HEK293 (cell line): ENCODE measurements at regions not wholly inside any gene's neighbourhood (a gene's known extent, or its start where the extent isn't known, plus 50 kb on each side); places are given as distances from the start of the nearest gene placed in this dataset.

Experiments
- PBX3 ChIP-seq: sonication (generic); formaldehyde crosslinking; IDR thresholded peaks from 2 replicates; pipeline ENCODE4 v1.8.1; 2022; ENCODE audit warnings: mild to moderate bottlenecking, moderate library complexity, missing genetic modification reagents
- REST ChIP-seq: fragments of 450-650 bp; formaldehyde crosslinking; IDR thresholded peaks from 2 replicates; pipeline ENCODE4 v1.5.1; 2016; ENCODE audit warnings: missing biosample characterization, missing genetic modification characterization
- SETDB1 ChIP-seq: IDR thresholded peaks from one replicate; pipeline ENCODE4 v1.6.1; 2017; ENCODE audit warnings: mild to moderate bottlenecking, low read length, moderate library complexity, mixed read lengths; ENCODE audit not compliant: insufficient read length
- TCF7L2 ChIP-seq: IDR thresholded peaks from 2 replicates; pipeline ENCODE4 v1.6.1; 2011; ENCODE audit warnings: low read depth, mild to moderate bottlenecking, inconsistent platforms, low read length, moderate library complexity, borderline replicate concordance
- ZEB2 ChIP-seq: fragments of 450-650 bp; formaldehyde crosslinking; IDR thresholded peaks from 2 replicates; pipeline ENCODE4 v1.5.1; 2016; ENCODE audit warnings: missing biosample characterization, missing genetic modification characterization
- ZNF658 ChIP-seq: fragments of 450-650 bp; formaldehyde crosslinking; IDR thresholded peaks from 2 replicates; pipeline ENCODE4; 2016; ENCODE audit warnings: missing biosample characterization, missing genetic modification characterization
- TF ChIP-seq, protein P1 (sequence below): fragments of 450-650 bp; formaldehyde crosslinking; IDR thresholded peaks from 2 replicates; pipeline ENCODE4 v1.5.1; 2016; ENCODE audit warnings: missing biosample characterization, missing genetic modification characterization
- TF ChIP-seq, protein P2 (sequence below): fragments of 450-650 bp; formaldehyde crosslinking; IDR thresholded peaks from 2 replicates; pipeline ENCODE4 v1.5.1; 2016; ENCODE audit warnings: missing biosample characterization, missing genetic modification characterization

DNA sequence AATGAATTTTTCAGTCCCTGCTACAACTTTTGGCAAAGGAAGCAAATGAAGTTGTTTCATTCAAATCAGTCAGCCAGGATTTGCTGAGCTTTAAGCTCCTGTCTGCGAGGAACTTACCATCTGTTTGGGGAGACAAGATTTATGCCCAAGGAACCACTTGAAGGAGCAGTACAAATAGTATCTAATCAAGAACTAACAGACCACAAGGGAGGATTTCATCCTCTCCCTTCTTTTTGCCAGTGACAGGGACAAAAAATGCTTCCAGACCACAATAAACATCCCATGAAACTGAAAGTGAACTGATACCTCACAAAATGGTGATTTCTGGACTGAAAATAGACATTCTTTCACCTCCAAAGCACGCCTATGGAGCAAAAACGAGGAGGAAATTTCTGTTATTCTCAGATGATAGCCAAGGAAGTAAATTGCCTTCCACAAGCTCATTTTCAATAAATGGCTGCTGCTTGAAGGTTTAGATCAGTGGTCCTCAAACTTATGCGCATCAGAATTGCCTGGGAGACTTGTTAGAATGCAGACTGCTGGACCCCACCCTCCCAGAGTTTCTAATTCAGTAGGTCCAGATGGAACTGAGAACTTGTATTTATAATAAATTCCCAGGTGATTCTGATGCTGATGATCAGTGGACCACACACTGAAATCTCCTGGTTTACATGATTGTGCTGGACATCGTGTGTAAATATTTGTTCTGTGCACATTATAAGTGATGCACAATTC, 202.4 kb upstream of the GADL1 start:
- TF ChIP-seq PBX3 (CRISPR knock-in tag) (no peak), TCF7L2 (no peak), ZNF658 (tag by site-specific recombination) (no peak), REST (tag by site-specific recombination) (no peak), ZEB2 (no peak), SETDB1 (no peak)
- TF ChIP-seq, protein P1, sequence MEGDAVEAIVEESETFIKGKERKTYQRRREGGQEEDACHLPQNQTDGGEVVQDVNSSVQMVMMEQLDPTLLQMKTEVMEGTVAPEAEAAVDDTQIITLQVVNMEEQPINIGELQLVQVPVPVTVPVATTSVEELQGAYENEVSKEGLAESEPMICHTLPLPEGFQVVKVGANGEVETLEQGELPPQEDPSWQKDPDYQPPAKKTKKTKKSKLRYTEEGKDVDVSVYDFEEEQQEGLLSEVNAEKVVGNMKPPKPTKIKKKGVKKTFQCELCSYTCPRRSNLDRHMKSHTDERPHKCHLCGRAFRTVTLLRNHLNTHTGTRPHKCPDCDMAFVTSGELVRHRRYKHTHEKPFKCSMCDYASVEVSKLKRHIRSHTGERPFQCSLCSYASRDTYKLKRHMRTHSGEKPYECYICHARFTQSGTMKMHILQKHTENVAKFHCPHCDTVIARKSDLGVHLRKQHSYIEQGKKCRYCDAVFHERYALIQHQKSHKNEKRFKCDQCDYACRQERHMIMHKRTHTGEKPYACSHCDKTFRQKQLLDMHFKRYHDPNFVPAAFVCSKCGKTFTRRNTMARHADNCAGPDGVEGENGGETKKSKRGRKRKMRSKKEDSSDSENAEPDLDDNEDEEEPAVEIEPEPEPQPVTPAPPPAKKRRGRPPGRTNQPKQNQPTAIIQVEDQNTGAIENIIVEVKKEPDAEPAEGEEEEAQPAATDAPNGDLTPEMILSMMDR (tag by site-specific recombination) = no peak
- TF ChIP-seq, protein P2, sequence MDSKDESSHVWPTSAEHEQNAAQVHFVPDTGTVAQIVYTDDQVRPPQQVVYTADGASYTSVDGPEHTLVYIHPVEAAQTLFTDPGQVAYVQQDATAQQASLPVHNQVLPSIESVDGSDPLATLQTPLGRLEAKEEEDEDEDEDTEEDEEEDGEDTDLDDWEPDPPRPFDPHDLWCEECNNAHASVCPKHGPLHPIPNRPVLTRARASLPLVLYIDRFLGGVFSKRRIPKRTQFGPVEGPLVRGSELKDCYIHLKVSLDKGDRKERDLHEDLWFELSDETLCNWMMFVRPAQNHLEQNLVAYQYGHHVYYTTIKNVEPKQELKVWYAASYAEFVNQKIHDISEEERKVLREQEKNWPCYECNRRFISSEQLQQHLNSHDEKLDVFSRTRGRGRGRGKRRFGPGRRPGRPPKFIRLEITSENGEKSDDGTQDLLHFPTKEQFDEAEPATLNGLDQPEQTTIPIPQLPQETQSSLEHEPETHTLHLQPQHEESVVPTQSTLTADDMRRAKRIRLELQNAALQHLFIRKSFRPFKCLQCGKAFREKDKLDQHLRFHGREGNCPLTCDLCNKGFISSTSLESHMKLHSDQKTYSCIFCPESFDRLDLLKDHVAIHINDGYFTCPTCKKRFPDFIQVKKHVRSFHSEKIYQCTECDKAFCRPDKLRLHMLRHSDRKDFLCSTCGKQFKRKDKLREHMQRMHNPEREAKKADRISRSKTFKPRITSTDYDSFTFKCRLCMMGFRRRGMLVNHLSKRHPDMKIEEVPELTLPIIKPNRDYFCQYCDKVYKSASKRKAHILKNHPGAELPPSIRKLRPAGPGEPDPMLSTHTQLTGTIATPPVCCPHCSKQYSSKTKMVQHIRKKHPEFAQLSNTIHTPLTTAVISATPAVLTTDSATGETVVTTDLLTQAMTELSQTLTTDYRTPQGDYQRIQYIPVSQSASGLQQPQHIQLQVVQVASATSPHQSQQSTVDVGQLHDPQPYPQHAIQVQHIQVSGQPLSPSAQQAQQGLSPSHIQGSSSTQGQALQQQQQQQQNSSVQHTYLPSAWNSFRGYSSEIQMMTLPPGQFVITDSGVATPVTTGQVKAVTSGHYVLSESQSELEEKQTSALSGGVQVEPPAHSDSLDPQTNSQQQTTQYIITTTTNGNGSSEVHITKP (tag by site-specific recombination) = no peak
